ENCODE measurements at regions not wholly inside any gene's neighbourhood (a gene's known extent, or its start where the extent isn't known, plus 50 kb on each side); places are given as distances from the start of the nearest gene placed in this dataset.

DNA sequence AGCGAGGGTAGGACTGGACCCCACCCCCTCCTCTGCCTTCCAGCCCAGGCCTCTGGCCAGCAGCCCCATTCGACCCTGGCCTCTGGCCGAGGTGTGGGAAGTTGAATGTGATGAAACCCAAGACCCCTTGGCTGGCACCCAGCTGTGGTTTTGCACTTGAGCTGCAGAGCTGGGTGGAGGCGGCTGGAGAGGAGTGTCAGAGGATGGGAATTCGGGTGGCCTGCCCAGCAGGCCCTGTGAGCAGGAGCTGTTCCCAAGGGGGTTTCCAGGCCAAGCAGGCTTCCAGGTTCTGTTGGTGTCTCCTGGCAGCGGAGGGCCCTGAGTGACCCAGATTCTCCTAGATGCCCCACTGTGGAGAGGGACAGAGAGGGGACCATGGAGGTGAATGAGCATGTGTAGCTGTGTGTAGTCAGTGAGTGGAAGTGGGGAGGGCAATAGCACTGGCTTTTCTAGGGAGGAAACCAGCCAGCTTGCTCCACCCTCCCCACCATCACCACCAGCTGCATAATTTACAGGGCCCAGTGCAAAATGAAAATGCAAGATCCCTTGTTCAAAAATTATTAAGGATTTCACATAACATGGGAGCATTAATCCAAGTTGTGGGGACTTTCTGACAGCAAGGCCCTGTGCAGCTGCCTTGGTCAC lies 172.2 kb upstream of the HAAO start:
- intact Hi-C loops (cut with micrococcal nuclease; ENCODE audit: unreplicated experiment) = no loop called here
- peak; percentile 73 for DNase-seq
- TF ChIP-seq, protein P1, sequence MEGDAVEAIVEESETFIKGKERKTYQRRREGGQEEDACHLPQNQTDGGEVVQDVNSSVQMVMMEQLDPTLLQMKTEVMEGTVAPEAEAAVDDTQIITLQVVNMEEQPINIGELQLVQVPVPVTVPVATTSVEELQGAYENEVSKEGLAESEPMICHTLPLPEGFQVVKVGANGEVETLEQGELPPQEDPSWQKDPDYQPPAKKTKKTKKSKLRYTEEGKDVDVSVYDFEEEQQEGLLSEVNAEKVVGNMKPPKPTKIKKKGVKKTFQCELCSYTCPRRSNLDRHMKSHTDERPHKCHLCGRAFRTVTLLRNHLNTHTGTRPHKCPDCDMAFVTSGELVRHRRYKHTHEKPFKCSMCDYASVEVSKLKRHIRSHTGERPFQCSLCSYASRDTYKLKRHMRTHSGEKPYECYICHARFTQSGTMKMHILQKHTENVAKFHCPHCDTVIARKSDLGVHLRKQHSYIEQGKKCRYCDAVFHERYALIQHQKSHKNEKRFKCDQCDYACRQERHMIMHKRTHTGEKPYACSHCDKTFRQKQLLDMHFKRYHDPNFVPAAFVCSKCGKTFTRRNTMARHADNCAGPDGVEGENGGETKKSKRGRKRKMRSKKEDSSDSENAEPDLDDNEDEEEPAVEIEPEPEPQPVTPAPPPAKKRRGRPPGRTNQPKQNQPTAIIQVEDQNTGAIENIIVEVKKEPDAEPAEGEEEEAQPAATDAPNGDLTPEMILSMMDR (IDR thresholded peaks at IDR 0.05; ENCODE audit: unreplicated experiment) = no peak
- Mint-ChIP-seq H3K9me3 (ENCODE audit: low read depth, unreplicated experiment) (no peaks in the 10 kb centered on the region), H3K36me3 (ENCODE audit: insufficient read depth, unreplicated experiment) (peaks cover 6% of the 10 kb centered on the region), H3K4me1 (ENCODE audit: low read depth, unreplicated experiment) (peaks cover 23% of the 10 kb centered on the region), H3K27ac (ENCODE audit: unreplicated experiment) (peak overlapping the region; percentile 27), H3K4me3 (ENCODE audit: low read depth, unreplicated experiment) (peak overlapping the region; percentile 12), H3K27me3 (ENCODE audit: unreplicated experiment) (no peaks in the 10 kb centered on the region)
- CTCF ChIA-PET = interaction anchor here (0.7 to 1.9 kb wide), 4 partner anchors 10 to 41 kb away, joined by 3 to 7 read pairs (median 6); no protein-coding TSS in a partner anchor
- BruUV-seq (replicated peaks) = no TSS peak

GRCh38 chr2:42963452-42964068 lies 171.2 kb upstream of the HAAO start:
- BruUV-seq (replicated peaks) = no TSS peak
- H3K4me1 Mint-ChIP-seq (ENCODE audit: low read depth, unreplicated experiment) = peaks cover 25% of the 10 kb centered on the region
- CTCF ChIA-PET = interaction anchor here (0.7 to 1.2 kb wide), 2 partner anchors 11 kb away, joined by 6 to 7 read pairs; no protein-coding TSS in a partner anchor
- TF ChIP-seq, protein P1 (IDR thresholded peaks at IDR 0.05; ENCODE audit: unreplicated experiment) = no peak
- intact Hi-C loops (cut with micrococcal nuclease; ENCODE audit: unreplicated experiment) = no loop called here
- peaks cover 5% of the 10 kb centered on the region for H3K36me3 Mint-ChIP-seq (ENCODE audit: insufficient read depth, unreplicated experiment)
- H3K27ac Mint-ChIP-seq (ENCODE audit: unreplicated experiment) = no peak overlapping the region
- H3K27me3 Mint-ChIP-seq (ENCODE audit: unreplicated experiment) = no peaks in the 10 kb centered on the region
- H3K9me3 Mint-ChIP-seq (ENCODE audit: low read depth, unreplicated experiment) = no peaks in the 10 kb centered on the region
- H3K4me3 Mint-ChIP-seq (ENCODE audit: low read depth, unreplicated experiment) = no peak overlapping the region
- DNase-seq = no peak

DNA sequence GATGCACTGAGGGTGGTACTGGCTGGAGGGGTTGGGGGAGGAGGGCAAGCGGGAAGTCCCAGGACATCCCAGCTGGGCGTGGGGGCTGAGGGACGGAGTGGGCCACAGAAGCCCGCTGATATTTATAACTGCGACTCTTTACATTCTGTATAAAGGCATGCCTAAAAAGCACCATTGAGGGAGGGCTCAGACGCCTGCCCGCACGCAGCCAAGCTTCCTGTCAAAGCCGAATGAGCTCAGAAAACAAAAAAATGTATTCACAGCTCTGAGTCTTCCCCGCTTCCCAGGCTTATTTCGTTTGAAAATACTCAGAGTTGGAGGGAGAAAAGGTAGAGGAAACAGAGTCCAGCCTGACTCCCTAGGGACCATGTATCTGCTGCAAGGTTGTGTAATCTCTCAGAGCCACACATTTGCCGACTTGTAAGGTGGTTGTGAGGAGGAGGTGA lies 170.1 kb upstream of the HAAO start:
- no peak for DNase-seq
- Mint-ChIP-seq H3K27ac (ENCODE audit: unreplicated experiment) (no peak overlapping the region), H3K27me3 (ENCODE audit: unreplicated experiment) (no peaks in the 10 kb centered on the region), H3K4me3 (ENCODE audit: low read depth, unreplicated experiment) (no peak overlapping the region), H3K36me3 (ENCODE audit: insufficient read depth, unreplicated experiment) (peaks cover 5% of the 10 kb centered on the region), H3K4me1 (ENCODE audit: low read depth, unreplicated experiment) (peaks cover 35% of the 10 kb centered on the region), H3K9me3 (ENCODE audit: low read depth, unreplicated experiment) (no peaks in the 10 kb centered on the region)
- CTCF ChIA-PET = no interaction called here
- TF ChIP-seq, protein P1 (IDR thresholded peaks at IDR 0.05; ENCODE audit: unreplicated experiment) = no peak
- BruUV-seq (replicated peaks) = no TSS peak
- intact Hi-C loops (cut with micrococcal nuclease; ENCODE audit: unreplicated experiment) = no loop called here

DNA sequence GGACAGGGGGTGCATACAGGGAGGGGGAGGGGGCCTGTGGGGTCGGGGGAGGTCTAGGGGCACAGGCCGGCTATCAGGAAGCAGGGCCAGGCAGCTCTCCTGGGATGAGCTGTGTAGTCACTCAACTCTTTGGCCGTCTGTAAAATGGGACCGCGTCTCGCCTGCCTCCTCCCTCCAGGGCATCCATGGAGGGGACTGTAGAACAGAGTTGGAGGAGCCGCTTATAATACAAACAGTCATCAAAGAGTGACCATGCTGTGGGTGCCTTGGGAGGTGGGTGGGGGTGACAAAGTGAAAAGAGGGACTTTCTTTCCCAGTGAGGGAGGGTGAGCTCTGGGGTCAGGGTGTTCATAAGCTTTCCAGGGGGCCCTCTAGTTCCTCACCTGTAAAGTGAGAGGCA lies 169.6 kb upstream of the HAAO start:
- DNase-seq = no peak
- peaks cover 8% of the 10 kb centered on the region for H3K36me3 Mint-ChIP-seq (ENCODE audit: insufficient read depth, unreplicated experiment)
- H3K9me3 Mint-ChIP-seq (ENCODE audit: low read depth, unreplicated experiment) = no peaks in the 10 kb centered on the region
- intact Hi-C loops (cut with micrococcal nuclease; ENCODE audit: unreplicated experiment) = no loop called here
- TF ChIP-seq, protein P1 (IDR thresholded peaks at IDR 0.05; ENCODE audit: unreplicated experiment) = no peak
- H3K27ac Mint-ChIP-seq (ENCODE audit: unreplicated experiment) = no peak overlapping the region
- no peak overlapping the region for H3K4me3 Mint-ChIP-seq (ENCODE audit: low read depth, unreplicated experiment)
- no peaks in the 10 kb centered on the region for H3K27me3 Mint-ChIP-seq (ENCODE audit: unreplicated experiment)
- H3K4me1 Mint-ChIP-seq (ENCODE audit: low read depth, unreplicated experiment) = peaks cover 39% of the 10 kb centered on the region
- CTCF ChIA-PET = no interaction called here
- no TSS peak for BruUV-seq (replicated peaks)

Measured in Calu3 (cell line).